Neural progenitor cell (in vitro differentiated cells): ENCODE measurements at regions not wholly inside any gene's neighbourhood (a gene's known extent, or its start where the extent isn't known, plus 50 kb on each side); places are given as distances from the start of the nearest gene placed in this dataset.
"Not testable (repeated sequence)": the region's sequence is repeated elsewhere in the genome, so short reads cannot be mapped to it uniquely, and the experiment has no call there.

Experiments used
- DNase-seq: peaks from one replicate; pipeline ENCODE4 v3.0.0-alpha.2; 2016; ENCODE audit warnings: low spot score
- H2AFZ ChIP-seq: fragments of 200-600 bp; sonication (generic); replicated peaks from 2 replicates; pipeline ENCODE4 v1.6.1; 2016; ENCODE audit warnings: antibody characterized with exemption
- H3F3A ChIP-seq: fragments of 200-600 bp; sonication (generic); 2 replicates; pipeline ENCODE4 v1.6.1; 2016; ENCODE audit warnings: antibody characterized with exemption, low read depth
- H3K27ac ChIP-seq: fragments of 200-600 bp; sonication (generic); 2 replicates; pipeline ENCODE4 v1.5.1; 2016; ENCODE audit warnings: mild to moderate bottlenecking
- H3K27me3 ChIP-seq: fragments of 200-600 bp; sonication (generic); 2 replicates; pipeline ENCODE4 v1.6.1; 2016; ENCODE audit warnings: mild to moderate bottlenecking, moderate library complexity
- H3K36me3 ChIP-seq: fragments of 200-600 bp; sonication (generic); 2 replicates; pipeline ENCODE4 v1.5.1; 2016
- H3K4me1 ChIP-seq: fragments of 200-600 bp; sonication (generic); 2 replicates; pipeline ENCODE4 v1.6.1; 2016; ENCODE audit warnings: mixed run types
- H3K4me2 ChIP-seq: fragments of 200-600 bp; sonication (generic); 2 replicates; pipeline ENCODE4 v1.6.1; 2016
- H3K4me3 ChIP-seq: fragments of 200-600 bp; sonication (generic); 2 replicates; pipeline ENCODE4 v1.5.1; 2016
- H3K79me2 ChIP-seq: fragments of 200-600 bp; sonication (generic); 2 replicates; pipeline ENCODE4 v1.6.1; 2016; ENCODE audit warnings: low read depth
- H3K9ac ChIP-seq: fragments of 200-600 bp; sonication (generic); 2 replicates; pipeline ENCODE4 v1.6.1; 2016
- H3K9me3 ChIP-seq: fragments of 200-600 bp; sonication (generic); 2 replicates; pipeline ENCODE4 v1.5.1; 2016; ENCODE audit warnings: low read depth
- H4K20me1 ChIP-seq: fragments of 200-600 bp; sonication (generic); 2 replicates; pipeline ENCODE4 v1.6.1; 2016; ENCODE audit warnings: low read depth
- H3K27ac Mint-ChIP-seq: 3 replicates; pipeline ENCODE4 v1.8.0; 2021; ENCODE audit warnings: mixed read lengths
- H3K27me3 Mint-ChIP-seq: 2 replicates; pipeline ENCODE4 v1.8.0; 2022; ENCODE audit warnings: low read depth, mild to moderate bottlenecking, inconsistent platforms, moderate library complexity, mixed read lengths; ENCODE audit not compliant: insufficient read depth
- H3K36me3 Mint-ChIP-seq: 3 replicates; pipeline ENCODE4 v1.8.0; 2021; ENCODE audit warnings: mixed read lengths
- H3K4me1 Mint-ChIP-seq: 3 replicates; pipeline ENCODE4 v1.8.0; 2021; ENCODE audit warnings: mixed read lengths
- H3K4me3 Mint-ChIP-seq: 3 replicates; pipeline ENCODE4 v1.8.0; 2021; ENCODE audit warnings: mild to moderate bottlenecking, moderate library complexity, mixed read lengths
- H3K9me3 Mint-ChIP-seq: 3 replicates; pipeline ENCODE4 v1.8.0; 2020; ENCODE audit warnings: mixed read lengths
- EZH2 ChIP-seq: fragments of 200-600 bp; sonication (generic); IDR thresholded peaks from 2 replicates; pipeline ENCODE4 v1.6.1; 2017; ENCODE audit warnings: antibody characterized with exemption, mild to moderate bottlenecking, moderate library complexity
- EZH2phosphoT487 ChIP-seq: fragments of 200-600 bp; sonication (generic); IDR thresholded peaks from 2 replicates; pipeline ENCODE4 v1.6.1; 2017; ENCODE audit warnings: antibody characterized with exemption
- TF ChIP-seq, protein P1 (sequence below): fragments of 200-600 bp; sonication (generic); IDR thresholded peaks from 2 replicates; pipeline ENCODE4 v1.5.1; 2017; ENCODE audit warnings: antibody characterized with exemption, mild to moderate bottlenecking

DNA sequence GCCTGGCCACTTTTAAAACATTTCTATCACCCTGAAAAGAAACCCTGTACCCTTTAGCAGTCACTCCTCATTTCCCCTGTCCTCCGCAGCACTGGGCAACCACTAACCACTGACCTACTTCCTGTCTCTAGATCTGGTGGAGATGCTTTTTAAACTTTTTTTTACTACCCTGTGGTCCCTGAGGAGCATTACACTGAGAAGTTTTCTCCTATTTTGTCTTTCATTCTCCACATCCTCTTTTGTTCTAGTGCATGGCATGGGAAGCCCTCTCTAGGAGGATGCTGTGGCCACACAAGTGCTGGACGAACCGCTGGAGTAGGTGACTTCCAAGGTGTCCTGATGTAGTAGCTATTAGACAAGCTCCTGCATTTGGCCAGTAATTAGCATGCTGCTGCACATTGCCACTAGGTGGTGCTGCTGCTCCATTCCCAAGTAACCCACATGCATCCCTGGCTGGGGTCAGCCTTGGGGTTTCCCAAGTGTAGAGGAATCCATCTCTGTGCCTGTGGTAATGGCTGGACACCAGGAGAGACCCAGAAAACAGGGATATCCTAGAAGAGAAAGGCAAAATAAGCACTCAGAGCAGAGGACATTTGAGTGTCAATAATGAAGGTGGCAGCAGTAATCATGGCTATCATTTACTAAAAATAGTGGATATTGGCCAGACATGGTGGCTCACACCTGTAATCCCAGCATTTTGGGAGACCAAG is 143.8 kb upstream of the CRHR1 start:
- no peak overlapping the region for H3K4me3 Mint-ChIP-seq
- Histone ChIP-seq H3K36me3 (peaks cover 4% of the 10 kb centered on the region), H3F3A (peaks cover 10% of the 10 kb centered on the region), H3K9me3 (no peaks in the 10 kb centered on the region), H3K9ac (no peak overlapping the region), H4K20me1 (peaks cover 34% of the 10 kb centered on the region), H2AFZ (no peak overlapping the region), H3K27me3 (no peaks in the 10 kb centered on the region), H3K79me2 (no peaks in the 10 kb centered on the region), H3K4me3 (no peak overlapping the region), H3K4me1 (no peaks in the 10 kb centered on the region), H3K27ac (no peak overlapping the region), H3K4me2 (no peak overlapping the region)
- H3K9me3 Mint-ChIP-seq, result no peaks in the 10 kb centered on the region
- H3K36me3 Mint-ChIP-seq, result no peaks in the 10 kb centered on the region
- no peak overlapping the region for H3K27ac Mint-ChIP-seq
- peaks cover 2% of the 10 kb centered on the region for H3K27me3 Mint-ChIP-seq
- DNase-seq, result peak; percentile 89
- TF ChIP-seq EZH2, result no peak
- TF ChIP-seq, protein P1, sequence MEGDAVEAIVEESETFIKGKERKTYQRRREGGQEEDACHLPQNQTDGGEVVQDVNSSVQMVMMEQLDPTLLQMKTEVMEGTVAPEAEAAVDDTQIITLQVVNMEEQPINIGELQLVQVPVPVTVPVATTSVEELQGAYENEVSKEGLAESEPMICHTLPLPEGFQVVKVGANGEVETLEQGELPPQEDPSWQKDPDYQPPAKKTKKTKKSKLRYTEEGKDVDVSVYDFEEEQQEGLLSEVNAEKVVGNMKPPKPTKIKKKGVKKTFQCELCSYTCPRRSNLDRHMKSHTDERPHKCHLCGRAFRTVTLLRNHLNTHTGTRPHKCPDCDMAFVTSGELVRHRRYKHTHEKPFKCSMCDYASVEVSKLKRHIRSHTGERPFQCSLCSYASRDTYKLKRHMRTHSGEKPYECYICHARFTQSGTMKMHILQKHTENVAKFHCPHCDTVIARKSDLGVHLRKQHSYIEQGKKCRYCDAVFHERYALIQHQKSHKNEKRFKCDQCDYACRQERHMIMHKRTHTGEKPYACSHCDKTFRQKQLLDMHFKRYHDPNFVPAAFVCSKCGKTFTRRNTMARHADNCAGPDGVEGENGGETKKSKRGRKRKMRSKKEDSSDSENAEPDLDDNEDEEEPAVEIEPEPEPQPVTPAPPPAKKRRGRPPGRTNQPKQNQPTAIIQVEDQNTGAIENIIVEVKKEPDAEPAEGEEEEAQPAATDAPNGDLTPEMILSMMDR, result peak; percentile 99
- no peaks in the 10 kb centered on the region for H3K4me1 Mint-ChIP-seq

DNA sequence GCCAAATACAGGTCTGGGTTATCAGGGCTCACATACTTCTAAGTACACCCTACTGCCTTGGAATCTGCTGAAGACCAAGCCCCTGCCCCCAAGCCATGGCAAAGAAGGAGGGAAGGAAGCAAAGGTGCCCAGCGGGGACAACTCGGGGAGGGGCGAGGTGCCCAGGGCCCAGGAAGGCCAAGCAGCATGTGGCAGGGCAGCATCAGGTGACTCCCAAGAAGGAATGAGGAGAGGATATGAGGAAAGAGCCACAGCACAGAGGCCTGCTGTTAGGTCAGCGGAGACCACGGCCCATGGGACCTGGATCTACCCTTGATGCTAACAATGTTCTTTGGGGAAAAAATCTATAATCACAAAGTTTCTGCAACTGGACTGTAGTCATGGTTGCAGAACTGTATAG is 142.6 kb upstream of the CRHR1 start:
- no peak overlapping the region for H3K4me3 Mint-ChIP-seq
- H3K4me3 ChIP-seq, result no peak overlapping the region
- H3F3A ChIP-seq, result peaks cover 10% of the 10 kb centered on the region
- H3K9me3 Mint-ChIP-seq, result no peaks in the 10 kb centered on the region
- no peak overlapping the region for H3K4me2 ChIP-seq
- no peaks in the 10 kb centered on the region for H3K9me3 ChIP-seq
- H3K9ac ChIP-seq, result no peak overlapping the region
- no peaks in the 10 kb centered on the region for H3K4me1 ChIP-seq
- H3K27me3 Mint-ChIP-seq, result peaks cover 4% of the 10 kb centered on the region
- H3K27ac Mint-ChIP-seq, result no peak overlapping the region
- peaks cover 25% of the 10 kb centered on the region for H4K20me1 ChIP-seq
- no peak overlapping the region for H3K27ac ChIP-seq
- H3K27me3 ChIP-seq, result no peaks in the 10 kb centered on the region
- H3K36me3 Mint-ChIP-seq, result no peaks in the 10 kb centered on the region
- H3K4me1 Mint-ChIP-seq, result no peaks in the 10 kb centered on the region
- no peaks in the 10 kb centered on the region for H3K79me2 ChIP-seq
- DNase-seq, result no peak
- H2AFZ ChIP-seq, result no peak overlapping the region
- H3K36me3 ChIP-seq, result peaks cover 4% of the 10 kb centered on the region
- TF ChIP-seq EZH2phosphoT487, result no peak
- TF ChIP-seq, protein P1, result no peak

DNA sequence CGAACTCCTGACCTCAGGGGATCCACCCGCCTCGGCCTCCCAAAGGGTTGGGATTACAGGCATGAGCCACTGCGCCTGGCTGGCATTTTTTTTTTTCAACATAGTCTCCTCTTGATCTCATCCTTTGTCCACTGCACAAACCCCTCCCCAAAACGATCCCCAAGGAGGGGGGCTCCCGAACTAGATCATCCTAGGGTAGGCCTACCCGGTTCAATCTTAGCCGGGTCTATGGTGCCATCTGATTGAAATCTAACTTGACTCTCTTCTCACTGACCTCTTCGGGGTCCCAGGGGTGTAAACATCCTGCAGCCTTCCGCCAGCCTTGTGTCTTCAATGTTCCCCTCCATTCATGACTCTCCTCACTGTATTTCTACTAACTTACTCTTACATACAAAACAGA is 140.5 kb upstream of the CRHR1 start:
- no peaks in the 10 kb centered on the region for H3K9me3 ChIP-seq
- Mint-ChIP-seq H3K36me3 (no peaks in the 10 kb centered on the region), H3K27me3 (peaks cover 5% of the 10 kb centered on the region), H3K27ac (no peak overlapping the region), H3K9me3 (no peaks in the 10 kb centered on the region), H3K4me1 (no peaks in the 10 kb centered on the region), H3K4me3 (no peak overlapping the region)
- peaks cover 29% of the 10 kb centered on the region for H4K20me1 ChIP-seq
- no peak overlapping the region for H3K9ac ChIP-seq
- H3K27me3 ChIP-seq, result no peaks in the 10 kb centered on the region
- H3K36me3 ChIP-seq, result peaks cover 4% of the 10 kb centered on the region
- H3K4me2 ChIP-seq, result no peak overlapping the region
- H3K79me2 ChIP-seq, result no peaks in the 10 kb centered on the region
- DNase-seq, result no peak
- no peaks in the 10 kb centered on the region for H3K4me1 ChIP-seq
- TF ChIP-seq, protein P1, result no peak
- no peak for TF ChIP-seq EZH2
- TF ChIP-seq EZH2phosphoT487, result no peak
- peaks cover 10% of the 10 kb centered on the region for H3F3A ChIP-seq
- H3K27ac ChIP-seq, result no peak overlapping the region
- H3K4me3 ChIP-seq, result no peak overlapping the region
- H2AFZ ChIP-seq, result no peak overlapping the region

DNA sequence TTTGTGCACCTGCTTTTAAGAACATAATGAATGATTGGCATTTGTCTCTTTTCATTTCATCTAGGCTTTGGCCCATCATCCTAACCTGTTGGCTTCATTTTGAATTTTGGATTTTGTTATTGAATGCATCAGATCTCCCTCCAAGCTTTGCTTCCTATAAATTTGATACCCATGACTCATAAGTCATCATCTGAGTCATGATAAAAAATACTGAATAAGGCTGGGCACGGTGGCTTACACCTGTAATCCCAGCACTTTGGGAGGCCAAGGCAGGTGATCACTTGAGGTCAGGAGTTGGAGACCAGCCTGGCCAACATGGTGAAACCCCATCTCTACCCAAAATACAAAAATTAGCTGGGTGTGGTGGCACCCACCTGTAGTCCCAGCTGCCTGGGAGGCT is 139.5 kb upstream of the CRHR1 start:
- H3F3A ChIP-seq, H3K9ac ChIP-seq, H3K4me2 ChIP-seq, H3K27ac ChIP-seq, H3K9me3 ChIP-seq, H3K36me3 ChIP-seq, H3K4me1 Mint-ChIP-seq, H3K27me3 Mint-ChIP-seq, H3K4me3 ChIP-seq, H3K27me3 ChIP-seq, H3K4me1 ChIP-seq, H3K79me2 ChIP-seq, H3K36me3 Mint-ChIP-seq, H2AFZ ChIP-seq, H3K9me3 Mint-ChIP-seq, H3K27ac Mint-ChIP-seq, H3K4me3 Mint-ChIP-seq, DNase-seq: not testable (repeated sequence)
- H4K20me1 ChIP-seq, result peaks cover 34% of the 10 kb centered on the region
